ENCODE measurements at regions not wholly inside any gene's neighbourhood (a gene's known extent, or its start where the extent isn't known, plus 50 kb on each side); places are given as distances from the start of the nearest gene placed in this dataset.

GRCh38 chr20:24379484-24379927 lies 89.9 kb upstream of the SYNDIG1 start:
- intact Hi-C loops (cut with DNase I) = no loop called here
- DNase-seq = peak in 7 of 10 donors; percentile 25 to 91 (median 42)

- intact Hi-C loops (cut with DNase I) = no loop called here
- no peak for DNase-seq
Measured at GRCh38 chr20:24378661-24379483, 90.6 kb upstream of the SYNDIG1 start.

- intact Hi-C loops (cut with DNase I) = no loop called here
- no peak for DNase-seq
Measured at GRCh38 chr20:24376311-24377099, 92.9 kb upstream of the SYNDIG1 start.

GRCh38 chr20:24373372-24373771 lies 96.1 kb upstream of the SYNDIG1 start:
- intact Hi-C loops (cut with DNase I) = no loop called here
- no peak for DNase-seq

GRCh38 chr20:24370911-24371695 lies 98.3 kb upstream of the SYNDIG1 start:
- intact Hi-C loops (cut with DNase I) = no loop called here
- no peak for DNase-seq

- intact Hi-C loops (cut with DNase I) = no loop called here
Measured at GRCh38 chr20:24370249-24370648, 99.2 kb upstream of the SYNDIG1 start.

GRCh38 chr20:24368253-24368652 lies 101.2 kb upstream of the SYNDIG1 start:
- DNase-seq = no peak
- intact Hi-C loops (cut with DNase I) = no loop called here

More at GRCh38 chr20:24370249-24370648, 99.2 kb upstream of the SYNDIG1 start:
- no peak for DNase-seq

GRCh38 chr20:24366336-24367004 lies 103.0 kb upstream of the SYNDIG1 start:
- peak in 4 of 10 donors; percentile 31 to 87 (median 61) for DNase-seq
- intact Hi-C loops (cut with DNase I) = no loop called here

GRCh38 chr20:24365670-24366069 lies 103.8 kb upstream of the SYNDIG1 start:
- DNase-seq = no peak
- intact Hi-C loops (cut with DNase I) = no loop called here

- intact Hi-C loops (cut with DNase I) = no loop called here
Measured at GRCh38 chr20:24364482-24364881, 104.9 kb upstream of the SYNDIG1 start.

GRCh38 chr20:24363031-24363430 lies 106.4 kb upstream of the SYNDIG1 start:
- intact Hi-C loops (cut with DNase I) = no loop called here
- DNase-seq = no peak

More at GRCh38 chr20:24364482-24364881, 104.9 kb upstream of the SYNDIG1 start:
- DNase-seq = no peak

GRCh38 chr20:24362080-24362479 lies 107.3 kb upstream of the SYNDIG1 start:
- intact Hi-C loops (cut with DNase I) = no loop called here

GRCh38 chr20:24361541-24361940 lies 107.9 kb upstream of the SYNDIG1 start:
- intact Hi-C loops (cut with DNase I) = no loop called here
- no peak for DNase-seq

More at GRCh38 chr20:24362080-24362479, 107.3 kb upstream of the SYNDIG1 start:
- no peak for DNase-seq

GRCh38 chr20:24360531-24360930 lies 108.9 kb upstream of the SYNDIG1 start:
- intact Hi-C loops (cut with DNase I) = no loop called here

GRCh38 chr20:24359321-24360027 lies 110.0 kb upstream of the SYNDIG1 start:
- DNase-seq = no peak
- intact Hi-C loops (cut with DNase I) = no loop called here

More at GRCh38 chr20:24360531-24360930, 108.9 kb upstream of the SYNDIG1 start:
- DNase-seq = no peak

- no peak for DNase-seq
- intact Hi-C loops (cut with DNase I) = no loop called here
Measured at GRCh38 chr20:24357931-24358330, 111.5 kb upstream of the SYNDIG1 start.

- intact Hi-C loops (cut with DNase I) = no loop called here
Measured at GRCh38 chr20:24357177-24357576, 112.3 kb upstream of the SYNDIG1 start.

GRCh38 chr20:24353135-24353690 lies 116.2 kb upstream of the SYNDIG1 start:
- DNase-seq = no peak
- intact Hi-C loops (cut with DNase I) = no loop called here

More at GRCh38 chr20:24357177-24357576, 112.3 kb upstream of the SYNDIG1 start:
- no peak for DNase-seq

GRCh38 chr20:24350923-24351368 lies 118.5 kb upstream of the SYNDIG1 start:
- intact Hi-C loops (cut with DNase I) = no loop called here
- peak in 1 of 10 donors; percentile 68 for DNase-seq
